GM23248 (cell line): ENCODE measurements at regions not wholly inside any gene's neighbourhood (a gene's known extent, or its start where the extent isn't known, plus 50 kb on each side); places are given as distances from the start of the nearest gene placed in this dataset.
A peak's percentile ranks its signal among the peaks of the same experiment; 100 is the strongest.

ENCODE experiments used
- DNase-seq: peaks from one replicate; pipeline ENCODE4 v3.0.0-alpha.2; 2015
- H2AFZ ChIP-seq: fragments of 200-600 bp; sonication (generic); 2 replicates; pipeline ENCODE4 v1.6.1; 2016; ENCODE audit warnings: antibody characterized with exemption
- H3F3A ChIP-seq: fragments of 200-600 bp; sonication (generic); 2 replicates; pipeline ENCODE4 v1.6.1; 2016; ENCODE audit warnings: mild to moderate bottlenecking, antibody characterized with exemption, mixed run types; ENCODE audit not compliant: insufficient read depth
- H3K27ac ChIP-seq: fragments of 200-600 bp; sonication (generic); 2 replicates; pipeline ENCODE4 v1.5.1; 2016; ENCODE audit warnings: mild to moderate bottlenecking
- H3K27me3 ChIP-seq: fragments of 200-600 bp; sonication (generic); replicated peaks from 2 replicates; pipeline ENCODE4 v1.6.1; 2016; ENCODE audit warnings: mild to moderate bottlenecking; ENCODE audit not compliant: insufficient read depth
- H3K36me3 ChIP-seq: fragments of 200-600 bp; sonication (generic); 2 replicates; pipeline ENCODE4 v1.6.1; 2016; ENCODE audit warnings: low read depth, mild to moderate bottlenecking
- H3K4me1 ChIP-seq: fragments of 200-600 bp; sonication (generic); 2 replicates; pipeline ENCODE4 v1.6.1; 2016; ENCODE audit warnings: mild to moderate bottlenecking; ENCODE audit not compliant: insufficient read depth
- H3K4me2 ChIP-seq: fragments of 200-600 bp; sonication (generic); one replicate; pipeline ENCODE4 v1.6.1; 2016; ENCODE audit warnings: mild to moderate bottlenecking; ENCODE audit not compliant: unreplicated experiment
- H3K4me3 ChIP-seq: fragments of 200-600 bp; sonication (generic); 2 replicates; pipeline ENCODE4 v1.5.1; 2016; ENCODE audit warnings: mild to moderate bottlenecking
- H3K79me2 ChIP-seq: fragments of 200-600 bp; sonication (generic); 2 replicates; pipeline ENCODE4 v1.6.1; 2016; ENCODE audit warnings: mild to moderate bottlenecking; ENCODE audit not compliant: insufficient read depth
- H3K9ac ChIP-seq: fragments of 200-600 bp; sonication (generic); 2 replicates; pipeline ENCODE4 v1.6.1; 2016; ENCODE audit warnings: mild to moderate bottlenecking
- H3K9me2 ChIP-seq: fragments of 200-600 bp; sonication (generic); 2 replicates; pipeline ENCODE4 v1.6.1; 2016; ENCODE audit warnings: mixed run types, mild to moderate bottlenecking, moderate library complexity; ENCODE audit not compliant: insufficient read depth
- H3K9me3 ChIP-seq: fragments of 200-600 bp; sonication (generic); one replicate; pipeline ENCODE4 v1.6.1; 2017; ENCODE audit warnings: low read depth
- H4K20me1 ChIP-seq: fragments of 200-600 bp; sonication (generic); 2 replicates; pipeline ENCODE4 v1.6.0; 2016; ENCODE audit not compliant: insufficient read depth
- EZH2 ChIP-seq: fragments of 200-600 bp; sonication (generic); IDR thresholded peaks from 2 replicates; pipeline ENCODE4 v1.6.1; 2018; ENCODE audit warnings: antibody characterized with exemption, mild to moderate bottlenecking; ENCODE audit not compliant: insufficient read depth, poor library complexity, severe bottlenecking
- EZH2phosphoT487 ChIP-seq: fragments of 200-600 bp; sonication (generic); IDR thresholded peaks from 2 replicates; pipeline ENCODE4 v1.6.1; 2018; ENCODE audit warnings: antibody characterized with exemption, moderate library complexity, mild to moderate bottlenecking, low read depth; ENCODE audit not compliant: insufficient read depth
- WGBS, 2 experiments: methylation state at CpG; one replicate each; pipeline ENCODE4 v1.1.6; 2015 to 2017; ENCODE audit warnings: low lambda C conversion rate in 2 of 2, low coverage in 1 of 2; ENCODE audit errors: missing lambda C conversion rate in 2 of 2; 5-methylcytosine and 5-hydroxymethylcytosine counted together
- in situ Hi-C: fragments of 300-500 bp; cut with MboI; formaldehyde crosslinking; loops from 2 replicates; pipeline ENCODE4 v1.15.0; 2020

DNA sequence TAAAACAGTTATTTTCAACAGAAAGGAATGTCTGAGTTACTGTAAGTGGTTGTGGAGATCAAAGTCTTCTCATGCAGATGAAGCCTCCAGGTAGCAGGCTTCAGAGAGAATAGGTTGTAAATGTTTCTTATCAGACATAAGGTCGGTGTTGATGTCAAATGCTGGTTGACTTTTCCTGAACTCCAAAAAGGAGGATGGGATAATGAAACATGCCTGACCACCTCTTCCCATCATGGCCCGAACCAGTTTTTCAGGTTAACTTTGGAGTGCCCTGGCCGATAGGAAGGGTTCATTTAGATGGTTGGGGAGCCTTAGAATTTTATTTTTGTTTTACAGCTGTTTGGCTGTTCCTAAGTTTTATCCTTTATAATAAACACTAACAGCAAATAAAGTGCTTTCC, 478.4 kb downstream of the ACTL7B start:
- Histone ChIP-seq H3K27me3 (no peaks in the 10 kb centered on the region), H3K27ac (no peak overlapping the region), H3K79me2 (no peaks in the 10 kb centered on the region), H4K20me1 (no peaks in the 10 kb centered on the region), H3K36me3 (no peaks in the 10 kb centered on the region), H3K9me2 (no peaks in the 10 kb centered on the region), H3K4me2 (no peak overlapping the region), H3K9me3 (no peaks in the 10 kb centered on the region), H3F3A (no peaks in the 10 kb centered on the region), H2AFZ (no peak overlapping the region), H3K4me3 (no peak overlapping the region), H3K9ac (no peak overlapping the region), H3K4me1 (no peaks in the 10 kb centered on the region)
- WGBS, 2 experiments = 75 to 81% methylated on average over 3 of the region's 3 CpGs
- TF ChIP-seq EZH2 (no peak), EZH2phosphoT487 (no peak)
- no peak for DNase-seq
- in situ Hi-C loops = no loop called here

DNA sequence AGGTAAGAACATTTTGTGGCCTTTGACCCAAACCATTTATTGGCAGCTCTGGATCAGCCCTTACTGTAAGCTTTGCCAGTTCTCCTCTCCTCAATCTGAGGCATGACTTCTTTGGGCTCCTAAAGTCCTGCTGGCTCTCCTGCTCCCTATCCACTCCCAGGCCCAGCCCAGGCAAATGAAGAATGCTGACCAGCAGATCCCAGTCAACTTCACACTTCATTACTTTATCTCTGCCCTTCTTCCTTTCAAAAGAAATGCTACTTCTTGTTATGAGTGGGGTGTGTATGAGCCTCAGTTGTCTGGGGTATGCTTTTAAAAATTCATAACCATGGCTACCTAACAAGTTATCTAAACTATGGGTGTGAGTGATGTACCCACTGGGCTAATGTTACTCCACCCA, 479.6 kb downstream of the ACTL7B start:
- Histone ChIP-seq H3K27ac (no peak overlapping the region), H3K9me2 (no peaks in the 10 kb centered on the region), H3K27me3 (no peaks in the 10 kb centered on the region), H3K9me3 (no peaks in the 10 kb centered on the region), H3K4me2 (no peak overlapping the region), H4K20me1 (no peaks in the 10 kb centered on the region), H3K4me3 (no peak overlapping the region), H3K9ac (no peak overlapping the region), H2AFZ (no peak overlapping the region), H3K79me2 (no peaks in the 10 kb centered on the region), H3K4me1 (no peaks in the 10 kb centered on the region), H3F3A (no peaks in the 10 kb centered on the region), H3K36me3 (no peaks in the 10 kb centered on the region)
- in situ Hi-C loops = no loop called here
- TF ChIP-seq EZH2 (no peak), EZH2phosphoT487 (no peak)
- DNase-seq = no peak

DNA sequence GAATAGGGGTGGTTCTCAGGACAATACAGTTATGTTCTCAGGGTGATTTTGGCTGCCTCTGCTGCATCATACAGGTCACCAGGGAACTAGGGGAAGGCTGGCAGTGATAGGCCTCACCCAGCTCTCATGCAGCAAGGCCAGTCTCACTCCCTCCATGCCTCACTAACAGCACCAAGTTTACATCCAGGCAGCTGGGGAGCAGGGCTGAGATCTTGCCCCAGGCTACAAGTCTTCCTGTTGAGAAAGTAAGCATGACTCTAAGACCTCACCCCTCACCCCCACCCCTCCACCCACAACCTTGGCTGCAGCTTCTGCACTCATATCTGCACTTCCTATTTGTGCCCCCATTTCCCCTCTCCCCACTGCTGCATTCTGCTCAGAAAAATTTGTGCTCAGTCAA, 481.2 kb downstream of the ACTL7B start:
- no peak for TF ChIP-seq EZH2phosphoT487
- no peak for TF ChIP-seq EZH2
- Histone ChIP-seq H3K4me2 (peak overlapping the region; percentile 3), H3K9ac (no peak overlapping the region), H3K9me3 (no peaks in the 10 kb centered on the region), H3K4me1 (no peaks in the 10 kb centered on the region), H2AFZ (no peak overlapping the region), H4K20me1 (no peaks in the 10 kb centered on the region), H3K4me3 (no peak overlapping the region), H3K9me2 (no peaks in the 10 kb centered on the region), H3F3A (no peaks in the 10 kb centered on the region), H3K79me2 (no peaks in the 10 kb centered on the region), H3K27me3 (no peaks in the 10 kb centered on the region), H3K36me3 (no peaks in the 10 kb centered on the region), H3K27ac (no peak overlapping the region)
- peak; percentile 11 for DNase-seq
- in situ Hi-C loops = no loop called here

DNA sequence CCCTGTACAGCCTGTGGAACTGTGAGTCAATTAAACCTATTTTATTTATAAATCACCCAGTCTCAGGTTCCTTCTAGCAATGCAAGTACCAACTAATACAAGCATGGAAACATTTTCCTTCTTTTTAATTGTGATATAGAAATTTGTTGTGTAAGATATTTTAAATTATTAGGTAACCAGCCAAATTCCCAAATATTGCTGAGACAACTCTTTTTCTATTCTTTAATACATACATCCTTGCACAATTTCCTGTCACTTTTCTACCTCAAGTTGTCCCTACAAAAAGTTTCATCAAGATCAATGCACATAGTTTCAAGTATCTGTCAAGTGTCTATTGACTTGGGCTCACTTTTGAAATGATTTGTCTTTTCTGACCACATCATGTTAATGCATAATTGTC, 488.6 kb downstream of the ACTL7B start:
- Histone ChIP-seq H4K20me1 (no peaks in the 10 kb centered on the region), H3K4me3 (no peak overlapping the region)

DNA sequence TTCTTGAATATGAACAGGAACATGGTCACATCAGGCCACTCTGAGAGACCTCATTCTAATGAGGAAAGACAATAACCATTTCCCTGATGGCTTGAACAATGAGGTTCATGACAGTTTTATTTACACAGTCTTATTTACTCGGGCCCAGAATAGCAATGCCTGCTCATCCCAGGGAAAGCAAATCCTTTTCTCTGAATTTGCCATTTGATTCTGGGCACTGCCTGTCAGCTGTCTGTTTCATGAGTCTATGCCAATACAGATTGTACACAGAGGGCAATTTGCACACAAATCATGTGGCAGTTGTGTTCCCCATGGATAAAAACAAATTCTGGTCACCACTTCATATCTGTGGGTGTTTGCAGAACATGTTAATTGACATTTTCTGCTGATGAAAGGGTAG, 492.5 kb downstream of the ACTL7B start:
- Histone ChIP-seq H3K4me1 (no peaks in the 10 kb centered on the region), H3K4me3 (no peak overlapping the region), H3K9me3 (no peaks in the 10 kb centered on the region), H3K79me2 (no peaks in the 10 kb centered on the region), H4K20me1 (no peaks in the 10 kb centered on the region), H3K9ac (no peak overlapping the region), H3K9me2 (no peaks in the 10 kb centered on the region), H3K4me2 (no peak overlapping the region), H3K36me3 (no peaks in the 10 kb centered on the region), H2AFZ (no peak overlapping the region), H3F3A (no peaks in the 10 kb centered on the region), H3K27ac (no peak overlapping the region), H3K27me3 (no peaks in the 10 kb centered on the region)
- DNase-seq = no peak
- TF ChIP-seq EZH2phosphoT487 = no peak
- TF ChIP-seq EZH2 = no peak
- in situ Hi-C loops = no loop called here
- WGBS, 2 experiments = 29 to 42% methylated on average over 1 of the region's 1 CpG

More for the DNA sequence above, 488.6 kb downstream of the ACTL7B start:
- no peaks in the 10 kb centered on the region for H3F3A ChIP-seq
- no peaks in the 10 kb centered on the region for H3K9me2 ChIP-seq
- H3K36me3 ChIP-seq = no peaks in the 10 kb centered on the region
- no peaks in the 10 kb centered on the region for H3K4me1 ChIP-seq
- no peak overlapping the region for H3K9ac ChIP-seq
- no peak overlapping the region for H3K4me2 ChIP-seq
- TF ChIP-seq EZH2phosphoT487 (no peak), EZH2 (no peak)
- no peak for DNase-seq
- no peak overlapping the region for H2AFZ ChIP-seq
- no peaks in the 10 kb centered on the region for H3K9me3 ChIP-seq
- in situ Hi-C loops = no loop called here
- H3K27ac ChIP-seq = no peak overlapping the region
- no peaks in the 10 kb centered on the region for H3K27me3 ChIP-seq
- no peaks in the 10 kb centered on the region for H3K79me2 ChIP-seq
